ENCODE measurements at regions not wholly inside any gene's neighbourhood (a gene's known extent, or its start where the extent isn't known, plus 50 kb on each side); places are given as distances from the start of the nearest gene placed in this dataset.

DNA sequence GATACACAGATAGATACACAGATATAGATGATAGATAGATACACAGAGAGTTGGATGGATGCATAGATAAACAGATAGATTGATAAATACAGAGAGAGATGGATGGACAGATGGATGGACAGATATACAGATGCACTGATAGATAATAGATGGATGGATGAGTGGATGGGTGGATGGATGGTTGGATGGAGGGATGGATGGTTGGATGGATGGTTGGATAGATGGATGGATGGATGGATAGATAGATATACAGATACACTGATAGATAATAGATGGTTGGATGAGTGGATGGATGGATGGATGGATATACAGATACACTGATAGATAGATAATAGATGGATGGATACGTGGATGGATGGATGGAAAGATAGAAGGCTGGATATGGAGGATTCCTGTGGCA, 290.0 kb upstream of the SHH start:
- DNase-seq (ENCODE audit: low read depth), result no peak

DNA sequence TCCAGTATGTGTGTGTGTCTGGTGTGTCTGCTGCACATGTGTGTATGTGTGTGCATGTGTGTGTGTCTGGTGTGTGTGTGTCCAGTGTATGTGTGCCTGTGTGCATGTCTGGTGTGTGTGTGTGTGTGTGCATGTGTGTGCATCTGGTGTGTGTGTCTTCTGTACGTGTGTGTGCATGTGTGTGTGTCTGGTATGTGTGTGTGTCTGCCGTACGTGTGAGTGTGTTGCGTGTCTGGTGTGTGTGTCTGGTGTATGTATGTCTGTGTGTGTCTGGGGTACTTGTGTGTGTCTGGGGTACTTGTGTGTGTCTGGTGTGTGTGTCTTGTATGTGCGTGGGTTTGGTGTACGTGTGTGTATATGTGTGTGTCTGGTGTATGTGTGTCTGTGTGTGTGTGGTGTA, 289.1 kb upstream of the SHH start:
- no peak for DNase-seq (ENCODE audit: low read depth)

DNA sequence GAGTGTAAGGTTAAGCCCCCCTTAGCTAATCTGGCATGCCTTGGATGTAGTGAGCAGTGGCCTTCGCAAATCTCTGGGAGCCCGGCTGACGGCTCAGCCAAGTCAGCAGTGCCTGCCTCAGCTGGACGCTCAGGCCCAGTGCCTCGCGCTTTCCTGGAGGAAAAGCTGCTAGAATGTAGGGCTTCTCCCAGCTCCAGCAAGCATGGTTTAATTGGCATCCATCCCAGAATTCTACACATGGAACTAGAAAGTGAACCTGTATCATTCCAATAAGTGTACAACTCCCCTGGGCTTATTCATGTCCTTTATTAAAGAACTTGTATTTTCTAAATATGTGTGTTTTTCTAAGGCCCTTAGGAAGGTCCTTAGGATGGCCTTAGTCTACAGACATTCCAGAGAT, 287.8 kb upstream of the SHH start:
- DNase-seq (ENCODE audit: low read depth), result no peak

GRCh38 chr7:156099085-156099484, 286.8 kb upstream of the SHH start:
- DNase-seq (ENCODE audit: low read depth), result no peak

DNA sequence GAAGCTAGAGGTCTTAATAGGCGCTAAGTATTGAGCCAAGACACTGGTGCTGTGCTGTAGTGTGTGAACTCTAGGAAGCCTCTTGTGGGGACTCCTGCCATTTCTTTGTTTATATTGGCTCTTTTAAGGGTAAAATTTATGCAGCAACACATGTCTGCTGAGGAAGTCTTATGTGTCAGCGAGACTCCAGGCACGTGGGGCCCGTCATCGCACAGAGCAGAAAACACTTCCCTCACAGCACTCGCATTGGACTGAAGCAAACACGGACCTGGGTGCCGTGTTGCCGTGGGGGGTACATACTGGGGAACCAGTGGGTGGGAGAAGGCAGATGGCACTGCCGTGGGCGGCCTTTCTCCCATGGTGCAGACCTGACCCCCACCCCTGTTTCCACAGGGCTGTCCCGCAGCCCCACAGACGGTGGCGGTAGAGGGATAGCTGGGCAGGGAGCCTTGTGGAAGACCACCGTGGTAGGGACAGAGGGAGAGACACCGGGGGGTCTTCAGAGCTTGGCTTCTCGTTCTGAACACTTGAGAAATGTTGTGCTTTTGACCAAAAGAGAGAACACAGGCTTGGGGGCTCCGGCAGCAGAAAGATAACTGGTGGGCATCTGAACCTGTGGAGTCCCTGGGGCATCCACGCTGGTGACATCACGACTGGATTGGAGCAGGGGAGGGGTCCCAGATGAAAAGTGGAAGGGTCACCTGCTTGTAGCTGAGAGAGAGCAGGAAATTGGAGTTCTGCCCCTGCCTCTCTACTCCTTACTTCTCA, 284.7 kb upstream of the SHH start:
- no peak for DNase-seq (ENCODE audit: low read depth)

DNA sequence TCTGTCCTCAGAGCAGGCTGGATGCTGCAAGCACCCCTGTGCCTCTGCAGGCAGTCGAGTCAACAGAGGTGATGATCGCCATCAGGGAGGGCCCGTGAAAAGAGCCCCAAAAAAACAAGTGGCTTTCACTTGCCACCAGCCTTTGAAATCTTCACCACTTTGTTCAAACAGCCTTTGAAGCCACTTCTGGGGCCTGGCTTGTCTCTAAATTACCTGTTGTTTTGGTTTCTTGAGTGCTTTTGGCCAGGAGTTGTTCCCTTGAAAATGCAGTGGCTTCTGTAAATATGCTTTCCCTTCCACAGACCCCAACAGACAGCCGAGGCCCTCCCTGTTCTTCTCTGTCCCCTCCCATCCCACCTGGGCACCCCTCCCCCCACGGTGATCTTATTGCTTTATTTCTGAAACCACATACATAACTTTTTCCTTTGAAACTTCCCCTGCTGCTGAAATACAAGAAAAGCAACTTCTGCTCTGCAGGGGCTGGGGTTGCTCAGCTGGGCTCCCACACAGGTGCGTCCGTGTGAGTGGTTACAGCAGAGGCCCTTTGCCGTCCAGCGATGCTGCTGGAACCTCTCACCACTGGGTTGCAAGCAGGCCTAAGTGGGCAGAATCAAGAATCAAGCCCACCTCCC, 283.8 kb upstream of the SHH start:
- DNase-seq (ENCODE audit: low read depth), result no peak

GRCh38 chr7:156094350-156095146, 282.3 kb upstream of the SHH start:
- DNase-seq (ENCODE audit: low read depth), result no peak

GRCh38 chr7:156092307-156092706, 280.0 kb upstream of the SHH start:
- DNase-seq (ENCODE audit: low read depth), result no peak

DNA sequence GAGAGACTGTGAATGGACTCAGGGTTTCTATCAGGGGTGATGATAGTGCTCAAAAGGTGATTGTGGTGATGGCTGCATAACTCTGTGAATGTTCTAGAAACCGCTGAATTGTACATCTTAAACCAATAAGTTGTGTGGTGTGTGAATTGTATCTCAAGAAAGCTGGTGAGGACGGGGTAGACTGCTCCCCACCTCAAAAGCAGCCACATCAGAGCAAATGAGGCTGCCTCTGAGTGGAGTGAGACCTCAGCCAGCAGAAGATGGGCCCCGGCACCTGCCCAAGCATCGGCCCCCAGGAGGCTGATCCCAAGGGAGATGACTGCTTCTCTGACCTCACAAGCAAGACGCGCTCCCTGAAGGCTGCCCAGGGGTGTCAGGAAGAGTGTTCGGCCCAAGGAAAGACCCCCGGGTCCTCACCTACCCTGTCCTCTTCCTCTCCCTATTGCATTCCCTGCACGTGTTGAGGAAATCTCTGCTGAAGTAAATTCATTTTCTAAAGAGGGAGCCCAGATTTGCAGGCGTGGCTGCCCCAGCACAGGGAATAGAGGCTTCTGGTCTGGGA, 279.3 kb upstream of the SHH start:
- no peak for DNase-seq (ENCODE audit: low read depth)

GRCh38 chr7:156090988-156091387, 278.7 kb upstream of the SHH start:
- DNase-seq (ENCODE audit: low read depth), result no peak

DNA sequence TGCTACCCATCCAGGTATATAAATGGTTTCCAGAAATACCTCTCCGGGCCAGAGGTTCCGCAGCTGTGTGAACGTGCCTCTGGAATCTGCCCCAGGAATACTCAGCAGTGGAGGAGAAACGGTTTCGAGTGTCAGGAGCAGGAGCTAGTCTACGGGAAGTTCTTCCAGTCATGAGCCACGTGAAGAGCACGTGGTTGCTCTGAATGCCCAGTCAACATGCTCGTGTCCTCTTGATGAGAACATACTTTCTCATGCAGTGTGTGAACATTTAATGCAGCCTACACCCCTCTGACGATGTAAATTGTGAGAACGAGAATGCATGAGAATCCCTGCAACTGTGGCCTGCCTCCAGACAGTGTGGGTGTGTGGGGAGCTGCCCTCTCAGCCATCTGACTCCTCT, 277.0 kb upstream of the SHH start:
- DNase-seq (ENCODE audit: low read depth), result no peak

DNA sequence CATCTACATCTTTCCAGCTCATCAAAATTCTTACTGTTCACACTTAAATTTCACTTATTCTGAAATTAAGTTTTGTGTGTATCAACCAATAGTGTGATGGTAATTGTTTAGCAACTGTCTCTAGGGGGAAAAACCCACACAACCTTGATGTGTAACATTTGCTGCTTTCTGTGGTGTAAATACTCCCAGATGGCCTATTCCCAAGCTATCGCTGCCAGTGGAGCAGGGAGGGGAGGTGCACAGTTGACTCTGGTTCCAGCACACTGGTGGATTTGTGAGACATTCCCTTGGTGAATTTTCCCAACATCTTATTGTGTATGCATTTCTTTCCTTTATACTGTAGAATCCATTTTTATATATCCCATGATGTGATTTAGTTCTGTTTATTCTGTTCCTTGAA, 275.9 kb upstream of the SHH start:
- DNase-seq (ENCODE audit: low read depth), result no peak

GRCh38 chr7:156082048-156083040, 270.1 kb upstream of the SHH start:
- DNase-seq (ENCODE audit: low read depth), result no peak

DNA sequence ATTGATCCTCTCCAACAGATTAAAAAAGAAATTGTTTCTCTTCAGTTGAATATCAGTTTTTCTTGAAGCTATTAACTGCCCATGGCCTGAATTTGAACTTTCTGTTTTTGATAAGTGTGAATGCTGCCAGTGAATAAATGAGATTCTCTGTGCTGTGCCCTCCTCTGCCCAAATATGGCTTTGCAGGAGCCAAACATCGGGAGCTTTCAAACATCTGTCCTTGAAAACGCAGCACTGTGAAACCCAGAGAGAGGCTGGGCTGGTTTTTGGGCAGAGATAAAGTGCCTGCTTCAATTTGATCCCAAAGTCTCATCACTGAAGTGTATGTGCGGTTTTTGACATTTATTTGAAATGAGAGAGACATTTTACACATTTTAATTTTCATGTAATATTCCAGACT, 268.3 kb upstream of the SHH start:
- DNase-seq (ENCODE audit: low read depth), result no peak

DNA sequence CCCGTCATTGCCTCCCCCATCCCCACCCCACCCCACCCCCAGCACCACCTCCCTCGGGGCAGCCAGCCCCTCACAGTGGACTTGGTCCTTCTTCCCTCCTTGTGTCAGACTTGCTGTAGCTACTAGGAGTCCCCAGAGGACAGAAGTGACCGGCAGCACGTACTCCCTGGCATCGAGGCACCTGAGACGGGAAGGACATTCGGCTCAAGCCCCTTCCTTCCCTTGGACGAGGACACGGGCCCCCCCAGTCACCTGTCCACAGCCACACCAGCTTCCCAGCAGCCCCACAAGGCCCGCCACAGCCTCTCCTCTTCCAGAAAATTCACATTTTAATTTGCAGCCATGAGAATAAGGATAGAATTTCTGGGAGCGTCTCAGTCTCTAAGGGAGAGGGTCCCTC, 267.8 kb upstream of the SHH start:
- DNase-seq (ENCODE audit: low read depth), result no peak

DNA sequence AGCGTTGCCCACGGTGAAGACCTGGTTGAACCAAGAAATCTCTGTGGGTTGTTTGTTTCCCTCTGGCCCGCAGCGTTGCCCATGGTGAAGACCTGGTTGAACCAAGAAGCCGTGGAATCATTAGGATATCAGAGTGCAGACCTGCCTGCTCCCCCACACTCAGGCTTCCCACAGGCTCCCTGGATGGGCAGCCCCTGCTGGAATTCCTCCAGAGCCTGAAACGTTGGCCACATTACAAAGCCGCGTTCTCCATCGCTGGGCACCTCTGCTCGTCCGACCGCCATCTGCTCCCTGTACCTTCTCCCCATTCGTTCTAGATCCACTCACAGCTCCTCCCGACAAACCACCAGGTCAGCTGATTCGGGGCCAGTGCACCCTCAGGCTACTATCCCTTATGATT, 266.9 kb upstream of the SHH start:
- DNase-seq (ENCODE audit: low read depth), result no peak

DNA sequence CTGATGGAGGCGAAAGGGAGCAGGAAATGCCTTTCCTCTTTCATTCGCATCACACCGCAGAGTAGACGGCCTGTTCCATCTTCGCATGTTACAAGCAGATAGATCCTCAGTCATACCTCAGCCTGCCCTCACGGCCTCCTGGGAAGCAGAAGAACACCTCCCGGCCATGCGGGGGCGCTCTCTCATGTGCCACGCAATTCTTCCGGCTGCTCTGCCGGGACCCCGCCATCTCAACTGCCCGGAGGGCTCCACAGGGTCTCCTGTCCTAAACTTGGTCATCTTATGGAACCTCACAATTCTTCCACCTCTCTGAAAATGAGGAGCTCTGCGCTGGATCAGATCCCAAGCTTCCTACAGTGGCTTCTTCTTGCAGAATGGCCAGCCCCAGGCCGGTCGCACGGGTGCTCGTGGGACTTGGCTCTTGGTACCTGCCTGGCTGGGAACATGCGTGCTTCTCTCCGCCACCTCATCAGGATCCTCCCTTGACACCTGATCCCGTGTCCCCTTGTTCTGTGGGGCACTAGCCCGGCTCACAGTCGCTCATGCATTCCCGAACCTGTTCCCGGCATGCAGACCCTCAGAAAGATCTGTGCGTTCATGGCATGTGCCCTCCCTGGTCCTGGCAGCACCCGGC, 262.8 kb upstream of the SHH start:
- no peak for DNase-seq (ENCODE audit: low read depth)

DNA sequence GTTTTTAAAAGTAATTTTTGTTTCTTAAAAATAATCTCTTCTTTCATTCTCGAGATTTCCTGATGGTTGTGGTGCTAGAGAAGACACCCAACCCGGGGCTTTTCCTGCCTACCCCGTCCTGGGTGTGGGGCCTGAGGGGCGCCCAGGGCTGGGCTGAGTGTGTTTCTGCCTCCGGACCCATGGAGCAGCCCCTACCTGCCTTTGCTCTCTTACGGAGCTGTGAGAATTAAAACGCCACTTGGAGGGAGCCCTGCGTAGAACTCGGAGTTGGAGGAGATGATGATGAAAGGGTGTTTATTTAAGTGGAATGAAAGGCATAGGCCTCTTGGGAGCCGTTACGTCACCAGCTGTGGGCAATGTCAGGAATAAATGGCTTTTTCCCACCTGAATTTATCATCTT, 261.8 kb upstream of the SHH start:
- no peak for DNase-seq (ENCODE audit: low read depth)

DNA sequence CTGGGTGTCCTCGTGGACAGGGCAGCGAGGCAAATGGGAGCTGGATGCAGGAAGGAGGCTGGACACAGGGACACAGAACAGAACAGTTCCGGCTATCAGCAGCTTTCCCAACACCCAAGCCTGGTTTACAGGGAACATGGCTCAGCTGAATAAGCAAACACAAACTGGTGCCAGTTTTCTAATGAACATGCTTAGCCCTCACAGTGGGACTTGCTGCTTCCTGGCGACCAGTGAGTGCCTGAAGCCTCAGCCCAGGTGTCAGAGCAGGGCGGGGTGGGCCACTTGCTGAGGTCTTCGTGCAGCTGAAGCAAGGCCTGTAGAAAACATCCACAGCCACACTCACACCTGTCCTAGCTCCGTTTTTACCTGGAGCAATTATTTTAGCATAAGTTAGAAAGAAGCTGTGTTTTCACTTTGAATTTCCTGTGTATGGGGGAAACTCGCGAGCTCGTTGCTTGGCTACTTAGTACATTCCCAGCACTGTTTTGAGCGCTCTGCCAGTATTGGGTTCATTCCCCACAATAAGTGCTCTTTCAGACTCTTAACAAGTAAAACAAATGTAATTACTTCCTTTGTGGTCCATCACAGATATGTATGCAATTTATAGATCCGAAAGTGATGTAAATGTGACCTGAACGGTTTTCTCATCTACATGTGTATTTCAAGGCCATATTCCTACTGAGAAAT, 261.2 kb upstream of the SHH start:
- DNase-seq (ENCODE audit: low read depth), result no peak

DNA sequence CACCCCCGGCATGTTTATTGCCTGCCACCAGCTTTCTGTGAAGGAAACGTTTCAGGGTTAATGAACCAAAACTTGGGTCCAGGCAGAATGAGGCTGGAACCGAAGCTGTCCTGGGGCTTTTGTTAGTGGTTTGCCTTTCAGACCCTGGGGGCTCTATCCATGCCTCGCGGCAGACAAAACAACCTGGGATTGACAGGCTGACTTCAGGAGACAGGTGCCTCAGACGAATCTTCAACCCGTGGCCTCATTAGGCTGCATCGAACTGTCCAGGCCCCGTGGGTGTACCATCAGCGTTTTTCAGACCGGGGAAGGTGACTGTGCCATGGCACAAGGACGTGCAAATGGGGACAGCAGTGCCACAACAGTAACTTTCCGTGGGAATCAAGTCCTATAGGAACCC, 259.3 kb upstream of the SHH start:
- no peak for DNase-seq (ENCODE audit: low read depth)

- DNase-seq (ENCODE audit: low read depth), result no peak
Observed at GRCh38 chr7:156069891-156070290, 257.6 kb upstream of the SHH start.

Data from iris pigment epithelial cell (primary cell).